HG03457 (cell line): ENCODE measurements at regions not wholly inside any gene's neighbourhood (a gene's known extent, or its start where the extent isn't known, plus 50 kb on each side); places are given as distances from the start of the nearest gene placed in this dataset.

ENCODE experiments used
- ATAC-seq: cut with Tn5 transposase; IDR thresholded peaks from one replicate; pipeline ENCODE4 v1.9.1; 2021; ENCODE audit warnings: moderate number of reproducible peaks; ENCODE audit not compliant: unreplicated experiment

DNA sequence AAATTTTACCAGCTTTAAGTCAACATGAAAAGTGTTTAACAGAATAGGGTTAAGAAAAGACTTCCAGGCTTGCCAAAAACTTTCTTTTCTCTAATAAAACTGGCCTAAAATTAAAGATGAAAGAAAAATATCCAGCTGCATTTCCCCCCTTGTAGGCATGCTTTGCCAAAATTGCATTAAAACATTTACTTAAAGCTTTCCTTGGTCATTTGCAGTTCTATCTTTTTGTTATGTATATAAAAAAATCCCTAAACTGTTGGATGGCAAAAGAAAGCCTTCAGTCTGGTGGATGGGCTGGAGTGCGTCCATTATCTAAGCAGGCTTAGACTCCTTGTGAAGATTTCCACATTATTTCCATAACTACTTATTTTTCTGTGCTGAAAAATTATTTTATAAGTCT is 105.4 kb upstream of the DSEL start:
- ATAC-seq: no peak

DNA sequence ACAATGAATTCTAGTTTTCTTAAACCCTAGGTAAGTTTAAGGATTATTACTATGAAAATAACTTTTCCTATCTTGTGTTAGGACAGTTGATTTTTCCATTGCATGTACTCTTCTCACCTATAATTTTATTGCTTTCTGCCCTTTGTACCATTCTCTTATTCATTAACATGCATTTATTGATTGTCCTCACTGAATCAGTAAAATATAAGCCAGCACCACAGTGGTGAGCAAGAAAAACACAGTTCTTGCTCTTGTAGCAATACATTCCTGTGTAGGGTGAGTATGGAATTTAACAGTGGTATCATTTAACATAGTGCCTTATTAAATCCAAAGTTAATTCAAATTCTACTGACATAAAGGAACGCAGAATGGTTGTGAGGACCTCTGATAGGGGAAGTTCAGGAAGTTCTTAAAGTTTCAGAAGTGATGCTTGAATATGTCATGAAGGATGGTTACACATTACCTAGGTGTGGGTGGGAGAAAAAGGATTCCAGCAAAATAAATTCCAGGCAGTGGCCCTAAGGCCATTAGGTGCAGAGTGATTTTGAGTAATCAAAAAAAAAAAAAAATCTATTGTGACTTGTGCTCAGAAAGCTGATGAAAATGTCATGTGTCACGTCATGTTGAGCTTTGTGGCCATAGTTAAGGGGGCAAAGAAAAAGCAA is 104.7 kb upstream of the DSEL start:
- no peak for ATAC-seq

DNA sequence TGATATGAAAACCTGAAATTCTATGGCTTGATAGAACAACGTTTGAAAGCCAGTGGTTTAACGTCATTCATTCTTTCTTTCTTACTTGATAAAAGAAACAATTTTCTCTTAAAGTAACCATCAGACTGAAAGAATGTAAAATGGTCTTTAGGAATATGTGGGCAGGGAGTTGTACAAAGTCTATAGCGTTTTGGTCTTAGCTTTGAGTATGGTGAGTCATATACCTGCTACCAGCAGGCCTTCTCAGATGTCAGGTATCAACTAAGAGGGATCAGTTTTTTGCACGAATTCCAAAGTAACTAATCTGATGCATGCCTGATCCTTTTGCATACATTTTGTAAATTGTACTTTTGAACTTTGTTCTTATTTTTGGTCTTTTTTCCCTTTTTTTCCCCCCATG is 101.5 kb upstream of the DSEL start:
- ATAC-seq: no peak

DNA sequence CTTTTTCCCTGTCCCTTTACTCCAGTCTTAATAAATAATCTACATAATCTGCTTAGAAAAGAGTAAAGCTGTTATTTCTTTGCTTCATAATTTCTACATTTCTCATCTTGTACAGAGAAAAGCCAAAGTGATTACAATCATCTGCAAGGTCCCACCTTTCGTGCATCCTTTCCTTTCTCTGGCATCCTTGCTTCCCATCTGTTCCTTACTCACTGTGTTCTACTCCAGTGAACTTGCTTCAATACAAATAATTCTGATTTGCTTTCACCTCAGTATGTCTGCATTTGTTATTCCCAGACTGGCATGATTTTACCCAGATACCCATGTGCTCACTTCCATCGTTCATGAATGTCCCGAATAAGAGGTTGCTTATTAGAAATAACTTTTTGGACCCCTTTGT is 99.4 kb upstream of the DSEL start:
- no peak for ATAC-seq

DNA sequence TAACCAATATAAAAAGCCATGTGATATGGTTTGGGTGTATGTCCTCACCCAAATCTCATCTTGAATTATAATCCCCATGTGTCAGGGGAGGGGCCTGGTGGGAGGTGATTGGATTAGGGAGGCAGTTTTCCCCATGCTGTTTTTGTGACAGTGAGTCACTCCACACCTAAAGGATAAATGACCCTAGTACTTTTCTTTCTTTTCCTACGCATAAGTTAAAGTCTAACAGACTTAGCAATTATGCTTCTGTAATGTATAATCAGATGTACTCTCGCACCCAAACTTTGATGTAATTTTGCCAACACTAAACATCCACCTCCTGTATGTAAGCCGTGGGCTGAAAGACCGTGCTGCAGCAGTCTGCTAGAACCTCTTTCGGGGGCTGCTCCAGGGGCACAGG is 97.2 kb upstream of the DSEL start:
- no peak for ATAC-seq

DNA sequence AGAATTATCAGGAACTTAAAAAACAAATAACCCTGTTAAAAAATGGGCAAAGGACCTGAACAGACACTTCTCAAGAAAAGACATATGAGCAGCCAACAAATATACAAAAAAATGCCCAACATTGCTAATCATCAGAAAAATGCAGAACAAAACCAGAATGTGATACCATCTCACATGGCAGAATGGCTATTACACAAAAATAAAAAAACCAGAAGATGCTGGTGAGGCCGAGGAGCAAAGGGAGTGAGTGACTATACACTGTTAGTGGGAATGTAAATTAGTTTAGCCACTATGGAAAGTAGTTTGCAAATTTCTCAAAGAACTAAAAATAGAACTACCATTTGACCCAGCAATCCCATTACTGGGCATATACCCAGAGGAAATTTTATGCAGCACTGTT is 95.8 kb upstream of the DSEL start:
- ATAC-seq: no peak

DNA sequence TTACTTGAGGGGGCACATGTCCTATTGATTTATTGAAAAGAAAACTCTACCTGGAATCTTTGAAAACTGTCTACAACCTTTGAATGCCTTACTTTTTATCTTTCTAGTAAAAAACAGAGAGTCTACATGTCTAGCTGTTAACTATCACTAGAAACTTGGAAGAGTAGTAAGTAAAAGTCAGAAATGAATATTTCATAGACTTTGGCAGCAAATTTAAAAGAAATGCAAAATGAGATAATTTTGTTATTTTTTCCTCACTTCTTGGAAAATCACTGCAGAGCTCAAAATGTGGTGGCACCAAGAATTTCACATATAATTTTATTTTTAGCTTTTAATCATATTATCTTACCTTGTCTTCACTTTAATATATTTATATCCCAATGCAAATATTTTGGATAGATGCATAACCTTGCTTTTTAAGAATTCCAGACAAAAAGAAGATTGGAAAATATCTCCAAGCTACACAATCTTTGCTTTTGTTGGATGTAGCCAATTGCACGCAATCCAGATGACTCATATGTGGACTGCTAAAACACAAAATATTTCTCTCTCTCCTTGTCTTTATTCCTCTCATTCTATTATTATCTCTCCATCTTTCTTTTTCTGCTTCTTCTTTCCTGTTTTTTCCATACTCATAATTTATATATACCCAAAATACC is 92.2 kb upstream of the DSEL start:
- no peak for ATAC-seq

DNA sequence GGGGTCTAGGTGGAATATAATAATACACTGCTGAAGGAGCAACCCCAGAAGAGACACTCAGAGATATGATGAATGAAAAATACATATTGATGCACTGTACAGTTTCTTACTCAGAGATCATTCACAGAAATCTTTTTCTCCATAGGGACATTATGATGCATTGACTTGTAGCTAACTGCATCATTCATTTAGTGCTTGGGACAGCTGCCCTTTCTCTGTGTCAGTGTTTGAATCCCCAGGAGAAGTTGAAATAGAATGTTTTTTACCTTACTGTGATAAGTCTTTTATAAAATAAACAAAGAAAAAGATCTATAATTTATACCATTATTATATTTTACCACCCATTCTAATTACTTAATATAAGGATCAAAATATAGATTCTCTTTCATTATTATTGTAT is 91.7 kb upstream of the DSEL start:
- ATAC-seq: no peak

DNA sequence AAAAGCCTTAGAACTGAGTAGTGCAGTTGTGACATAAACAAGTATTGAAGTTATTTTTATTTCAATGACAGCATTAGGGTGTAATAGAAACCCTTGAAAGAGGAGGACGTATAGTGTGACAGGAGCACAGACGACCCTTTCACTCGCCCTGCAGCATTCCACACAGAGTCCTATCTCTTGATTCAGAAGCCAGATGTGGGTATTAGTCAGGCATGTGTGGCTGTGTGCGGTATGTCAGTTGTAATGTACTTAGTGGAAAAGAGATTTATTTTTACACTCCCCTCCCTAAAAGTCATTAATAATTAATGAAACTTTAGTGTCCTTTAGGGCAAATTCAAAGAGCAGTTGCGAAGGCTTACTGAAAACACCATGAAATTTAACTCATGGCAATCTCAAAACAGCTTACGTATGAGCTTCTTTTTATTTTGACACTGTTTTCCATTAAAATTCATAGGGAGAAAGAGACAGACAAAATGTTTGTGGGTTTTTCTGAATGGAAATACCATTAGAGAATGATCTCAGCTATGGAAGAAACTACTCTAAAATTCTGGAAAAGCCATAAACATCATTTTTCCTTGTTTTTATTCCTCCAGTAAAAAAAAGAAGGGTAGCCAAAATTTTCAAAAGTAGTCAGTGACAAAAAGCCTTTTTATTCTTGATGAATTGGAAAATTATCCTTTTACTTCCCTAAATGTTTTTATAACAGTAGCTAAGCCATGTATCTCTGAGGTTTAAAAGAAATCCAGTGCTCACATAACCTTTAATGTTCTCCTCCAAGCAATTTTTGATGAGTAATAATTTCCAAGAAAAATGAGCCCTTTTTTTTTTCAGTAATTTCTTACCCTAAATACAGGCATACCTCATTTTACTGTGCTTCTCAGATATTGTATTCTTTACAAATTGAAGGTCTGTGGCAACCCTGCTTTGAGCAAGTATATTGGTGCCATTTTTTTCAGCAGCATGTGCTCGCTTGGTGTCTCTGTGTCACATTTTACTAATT is 84.0 kb upstream of the DSEL start:
- no peak for ATAC-seq

DNA sequence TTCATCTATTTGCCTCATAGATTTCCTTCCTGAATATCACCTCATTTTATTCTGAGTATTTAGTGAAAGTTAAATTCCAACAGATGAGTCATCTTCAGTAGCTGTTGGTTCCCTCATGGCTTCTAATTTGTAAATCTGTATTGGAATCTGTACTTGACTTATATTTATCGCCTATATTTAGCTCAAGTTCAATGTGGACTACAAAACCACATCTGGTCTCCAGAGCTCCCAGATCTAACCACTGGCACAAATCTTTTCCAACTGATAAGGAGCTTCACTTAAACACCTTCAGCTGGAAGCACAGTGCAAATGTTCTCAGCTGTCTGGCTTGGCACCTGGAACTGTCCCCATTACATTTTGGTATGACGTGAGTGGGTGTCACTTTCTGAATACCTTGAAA is 82.8 kb upstream of the DSEL start:
- no peak for ATAC-seq

DNA sequence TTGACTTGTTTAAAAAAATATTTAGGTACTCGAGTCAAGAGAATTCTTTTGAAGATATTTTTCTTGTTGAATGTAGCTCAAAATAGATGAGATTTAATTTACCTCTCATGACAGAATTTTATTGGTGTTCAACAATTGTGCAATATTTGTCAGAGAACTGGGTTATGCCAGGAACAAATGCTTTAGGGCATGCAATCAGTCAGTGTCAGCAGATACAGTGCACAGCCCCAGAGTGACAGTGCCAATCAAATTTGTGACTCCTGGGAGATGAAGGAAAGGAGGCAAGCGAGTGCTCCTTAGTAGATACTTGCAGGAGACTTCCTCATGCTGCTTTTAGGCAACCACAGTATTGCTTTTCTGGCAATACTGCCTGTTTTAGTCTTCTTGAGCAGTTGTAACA is 81.2 kb upstream of the DSEL start:
- no peak for ATAC-seq

DNA sequence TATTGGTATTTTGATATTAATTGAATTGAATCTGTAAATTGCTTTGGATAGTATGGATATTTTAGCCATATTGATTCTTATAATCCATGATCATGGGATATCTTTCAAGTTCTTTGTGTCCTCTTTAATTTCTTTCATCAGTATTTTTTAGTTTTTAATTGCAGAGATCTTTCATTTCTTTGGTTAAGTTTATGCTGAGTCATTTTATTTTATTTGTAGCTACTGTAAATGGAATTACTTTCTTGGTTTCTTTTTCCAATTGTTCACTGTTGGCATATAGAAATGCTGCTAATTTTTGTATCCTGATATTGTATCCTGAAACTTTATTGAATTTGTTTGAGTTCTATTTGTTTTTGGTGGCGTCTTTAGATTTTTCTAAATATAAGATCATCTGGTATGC is 79.5 kb upstream of the DSEL start:
- no peak for ATAC-seq

DNA sequence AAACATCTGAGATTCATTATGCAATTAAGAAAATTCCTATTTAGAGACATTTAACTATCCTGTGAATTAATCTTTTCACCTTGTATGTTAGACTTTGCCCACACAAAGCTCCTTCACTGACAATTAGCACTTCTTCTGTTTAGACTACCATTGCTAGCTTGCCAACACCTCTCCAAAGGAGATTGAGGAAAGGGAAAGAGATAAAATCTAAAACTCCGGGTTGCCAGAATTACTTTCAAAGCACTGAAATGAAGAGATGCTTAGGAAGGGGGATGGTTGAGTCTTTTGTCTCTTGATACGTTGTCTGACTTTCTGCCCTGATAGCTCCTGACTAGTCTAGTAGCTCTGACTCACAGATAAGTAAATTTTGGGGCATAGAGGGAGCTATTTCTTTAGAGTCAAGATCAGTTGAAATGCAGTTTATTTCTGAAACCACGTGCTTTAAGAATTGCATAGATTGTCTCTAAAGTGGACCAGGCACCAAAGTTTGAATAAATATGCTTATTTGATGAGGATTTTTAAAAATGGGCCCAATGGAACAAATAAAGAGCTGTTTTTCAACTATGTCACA is 74.1 kb upstream of the DSEL start:
- no peak for ATAC-seq

DNA sequence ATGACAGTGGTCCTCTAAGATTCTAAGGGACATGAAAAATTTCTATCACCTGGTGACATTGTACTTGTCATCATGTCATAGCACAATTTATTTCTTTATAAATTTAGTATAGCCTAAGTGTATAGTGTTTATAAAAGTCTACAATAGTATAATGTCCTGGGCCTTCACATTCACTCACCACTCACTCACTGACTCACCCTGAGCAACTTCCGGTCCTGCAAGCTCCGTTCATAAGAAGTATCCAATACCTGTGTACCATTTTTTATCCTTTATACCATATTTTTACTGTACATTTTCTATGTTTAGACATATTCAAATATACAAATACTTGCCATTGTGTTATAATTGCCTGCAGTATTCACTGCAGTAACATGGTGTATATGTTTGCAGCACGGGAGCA is 72.8 kb upstream of the DSEL start:
- ATAC-seq: no peak

DNA sequence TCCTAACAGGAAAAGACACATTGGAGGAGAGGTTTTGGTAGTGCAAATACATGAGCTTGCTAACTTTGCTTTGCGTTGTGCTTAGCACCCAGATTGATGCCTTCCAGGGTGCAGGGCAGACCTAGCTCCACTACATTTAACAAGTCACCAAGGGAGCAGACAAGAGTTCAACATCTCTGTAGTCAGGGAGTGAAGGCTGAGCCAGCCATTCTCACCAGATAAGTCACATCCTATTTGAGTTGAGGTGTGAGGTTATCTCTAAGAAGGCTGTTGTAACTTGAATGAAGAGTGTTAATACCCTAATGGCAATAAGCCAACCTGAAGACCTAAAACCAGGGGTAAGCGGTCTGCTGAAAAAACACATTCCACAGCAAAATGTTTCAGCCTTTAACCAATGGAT is 69.6 kb upstream of the DSEL start:
- ATAC-seq: no peak

DNA sequence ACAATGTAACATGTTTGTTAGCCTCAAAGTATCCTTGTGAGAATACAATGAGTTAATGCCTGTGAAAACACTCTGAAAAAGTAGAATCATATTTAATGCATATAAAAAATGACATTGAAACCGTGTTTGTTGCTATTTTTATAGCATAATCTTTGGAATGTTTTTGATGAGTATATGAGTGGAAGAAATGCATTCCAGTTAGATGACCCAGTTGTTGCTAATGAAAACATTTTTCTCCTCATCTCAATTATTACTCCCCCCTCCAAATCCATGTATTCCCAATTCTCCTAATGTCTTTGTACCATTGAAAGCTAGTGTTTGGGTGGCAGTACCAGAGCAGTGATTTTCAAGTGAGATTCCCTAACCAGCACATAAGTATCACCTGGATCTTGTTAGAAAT is 67.1 kb upstream of the DSEL start:
- ATAC-seq: no peak

DNA sequence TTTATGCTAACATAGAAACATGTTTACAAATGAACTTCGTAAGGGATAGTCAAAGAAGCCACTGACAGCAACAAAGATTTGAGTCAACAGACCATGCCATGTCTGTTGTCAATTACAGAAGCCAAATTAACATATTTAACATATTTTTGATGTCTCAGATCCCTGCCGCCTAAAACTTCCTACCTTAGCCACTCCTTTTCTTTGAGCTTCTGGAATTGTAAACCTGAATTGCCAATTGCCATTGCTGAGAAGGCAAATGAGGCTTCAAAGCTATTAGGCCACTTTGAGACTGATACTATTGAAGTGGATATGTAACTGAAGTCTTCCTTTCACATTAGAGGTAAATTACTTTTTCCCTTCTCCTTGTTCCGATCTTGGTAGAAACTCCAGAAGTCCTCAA is 66.0 kb upstream of the DSEL start:
- ATAC-seq: no peak

DNA sequence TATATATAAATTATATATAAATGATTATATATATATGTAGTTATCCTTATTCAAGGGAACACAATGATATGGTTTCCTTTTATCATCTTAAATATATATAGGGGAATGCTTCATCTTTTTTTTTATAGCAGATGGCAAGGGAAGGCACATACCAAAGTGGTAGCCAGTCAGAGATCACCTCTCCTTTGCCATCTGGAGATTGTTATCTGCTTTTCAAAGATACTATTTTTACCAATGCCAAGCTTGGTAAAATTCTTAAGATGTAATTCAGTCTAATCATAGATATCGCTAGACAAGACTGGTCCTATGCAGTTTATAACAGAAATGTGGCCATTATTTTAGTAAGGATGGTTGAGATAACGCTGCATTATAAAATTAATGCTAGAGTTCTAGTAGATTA is 64.7 kb upstream of the DSEL start:
- ATAC-seq: no peak

DNA sequence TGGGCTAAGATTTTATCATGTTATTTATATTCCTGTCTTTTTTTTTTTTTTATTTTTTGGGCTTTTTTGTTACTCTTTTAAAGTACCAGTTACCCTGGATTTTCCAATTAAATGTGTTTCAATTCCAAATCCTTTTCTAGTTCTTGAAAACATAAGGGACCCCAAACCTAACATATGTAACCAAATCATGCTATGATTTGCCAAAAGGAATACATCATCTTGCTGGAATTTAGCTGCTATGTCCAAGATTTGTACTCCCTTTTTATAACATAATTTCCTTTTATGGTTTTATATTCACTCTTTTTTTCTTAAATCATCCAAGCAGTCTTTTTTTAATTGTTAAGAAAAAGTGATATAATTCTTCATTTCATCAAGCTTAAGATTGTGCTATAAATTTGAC is 60.9 kb upstream of the DSEL start:
- no peak for ATAC-seq

DNA sequence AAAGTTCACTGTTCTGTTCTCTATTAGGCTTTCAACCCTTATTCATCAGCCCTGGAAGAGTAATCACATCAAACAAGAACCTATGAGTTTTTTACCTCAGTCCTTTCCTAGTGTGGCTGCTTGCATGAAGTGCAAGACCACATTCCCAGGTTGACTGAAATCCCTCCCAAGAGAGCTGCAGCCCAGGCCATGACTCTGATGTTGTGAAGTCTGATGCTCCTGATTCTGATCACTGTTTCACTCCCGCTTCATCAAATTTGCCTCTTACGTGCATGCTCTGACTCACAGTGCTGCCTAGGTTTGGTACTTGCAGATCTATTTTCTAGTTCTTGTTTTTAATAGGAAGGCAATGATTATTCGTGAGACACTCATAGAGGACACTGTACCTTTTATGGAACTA is 58.2 kb upstream of the DSEL start:
- ATAC-seq: no peak

DNA sequence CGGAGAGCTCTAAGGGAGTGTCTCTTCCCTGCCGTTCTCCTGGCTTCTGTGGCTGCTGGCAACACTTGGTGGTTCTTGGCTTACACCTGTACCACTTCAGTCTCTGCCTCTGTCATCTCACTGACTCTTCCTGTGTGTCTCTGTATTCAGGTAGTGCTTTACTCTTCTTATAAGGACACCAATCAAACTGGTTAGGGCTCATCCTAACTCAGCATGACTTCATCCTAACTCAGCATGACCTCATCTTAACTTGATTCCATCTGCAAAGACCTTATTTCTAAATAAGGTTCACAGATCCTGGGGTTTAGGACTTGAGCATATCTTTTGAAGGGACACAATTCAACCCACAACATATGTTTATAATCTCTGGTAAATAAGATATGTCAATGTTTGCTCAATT is 51.6 kb upstream of the DSEL start:
- no peak for ATAC-seq
